ENCODE measurements at regions not wholly inside any gene's neighbourhood (a gene's known extent, or its start where the extent isn't known, plus 50 kb on each side); places are given as distances from the start of the nearest gene placed in this dataset.
"Not testable (repeated sequence)": the region's sequence is repeated elsewhere in the genome, so short reads cannot be mapped to it uniquely, and the experiment has no call there.

DNA sequence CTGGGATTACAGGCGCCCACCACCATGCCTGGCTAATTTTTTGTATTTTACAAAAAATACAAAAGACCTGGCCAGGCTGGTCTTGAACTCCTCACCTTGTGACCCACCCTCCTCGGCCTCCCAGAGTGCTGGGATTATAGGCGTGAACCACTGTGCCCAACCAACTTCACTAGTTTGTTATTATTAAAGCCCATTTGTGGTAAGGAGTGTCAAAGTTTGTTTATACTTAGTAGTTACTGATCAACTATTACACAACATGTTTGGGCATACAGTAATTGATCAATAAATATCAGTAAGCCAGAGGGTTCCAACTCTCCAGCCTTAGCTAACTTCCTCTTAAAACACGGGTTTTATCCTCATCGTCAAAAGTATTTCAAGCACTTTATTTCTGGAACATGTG lies 67.5 kb upstream of the ZNG1B start:
- H3K36me3 ChIP-seq = no peaks in the 10 kb centered on the region
- H3K27ac ChIP-seq = no peak overlapping the region
- no peaks in the 10 kb centered on the region for H3K4me1 ChIP-seq
- TF ChIP-seq POLR2A (IDR thresholded peaks at IDR 0.05) = no peak
- TF ChIP-seq, protein P1, sequence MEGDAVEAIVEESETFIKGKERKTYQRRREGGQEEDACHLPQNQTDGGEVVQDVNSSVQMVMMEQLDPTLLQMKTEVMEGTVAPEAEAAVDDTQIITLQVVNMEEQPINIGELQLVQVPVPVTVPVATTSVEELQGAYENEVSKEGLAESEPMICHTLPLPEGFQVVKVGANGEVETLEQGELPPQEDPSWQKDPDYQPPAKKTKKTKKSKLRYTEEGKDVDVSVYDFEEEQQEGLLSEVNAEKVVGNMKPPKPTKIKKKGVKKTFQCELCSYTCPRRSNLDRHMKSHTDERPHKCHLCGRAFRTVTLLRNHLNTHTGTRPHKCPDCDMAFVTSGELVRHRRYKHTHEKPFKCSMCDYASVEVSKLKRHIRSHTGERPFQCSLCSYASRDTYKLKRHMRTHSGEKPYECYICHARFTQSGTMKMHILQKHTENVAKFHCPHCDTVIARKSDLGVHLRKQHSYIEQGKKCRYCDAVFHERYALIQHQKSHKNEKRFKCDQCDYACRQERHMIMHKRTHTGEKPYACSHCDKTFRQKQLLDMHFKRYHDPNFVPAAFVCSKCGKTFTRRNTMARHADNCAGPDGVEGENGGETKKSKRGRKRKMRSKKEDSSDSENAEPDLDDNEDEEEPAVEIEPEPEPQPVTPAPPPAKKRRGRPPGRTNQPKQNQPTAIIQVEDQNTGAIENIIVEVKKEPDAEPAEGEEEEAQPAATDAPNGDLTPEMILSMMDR (IDR thresholded peaks at IDR 0.05) = no peak
- H3K4me3 ChIP-seq = no peak overlapping the region
- H3K9me3 ChIP-seq = no peaks in the 10 kb centered on the region
- no peak for DNase-seq
- no peaks in the 10 kb centered on the region for H3K27me3 ChIP-seq

DNA sequence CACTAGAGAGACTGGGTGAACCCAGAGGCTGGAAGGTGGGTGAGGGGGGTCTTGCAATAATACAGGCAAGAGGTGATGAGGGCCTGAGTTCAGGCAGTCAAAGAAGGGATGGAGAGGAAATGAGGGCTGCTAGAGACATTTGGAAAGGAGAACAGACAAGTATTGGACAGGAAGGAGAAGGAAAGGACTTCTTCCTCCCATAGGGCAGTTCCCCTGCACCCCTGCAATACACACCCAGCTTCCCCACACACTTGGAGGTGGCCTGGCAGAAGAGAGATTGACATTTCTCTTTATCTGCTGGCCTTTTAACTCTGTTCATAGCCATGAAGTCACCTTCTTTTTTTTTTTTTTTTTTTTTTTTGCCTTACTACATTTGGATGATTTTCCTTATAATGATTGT lies 68.9 kb upstream of the ZNG1B start:
- not testable (repeated sequence) for H3K27ac ChIP-seq, DNase-seq

DNA sequence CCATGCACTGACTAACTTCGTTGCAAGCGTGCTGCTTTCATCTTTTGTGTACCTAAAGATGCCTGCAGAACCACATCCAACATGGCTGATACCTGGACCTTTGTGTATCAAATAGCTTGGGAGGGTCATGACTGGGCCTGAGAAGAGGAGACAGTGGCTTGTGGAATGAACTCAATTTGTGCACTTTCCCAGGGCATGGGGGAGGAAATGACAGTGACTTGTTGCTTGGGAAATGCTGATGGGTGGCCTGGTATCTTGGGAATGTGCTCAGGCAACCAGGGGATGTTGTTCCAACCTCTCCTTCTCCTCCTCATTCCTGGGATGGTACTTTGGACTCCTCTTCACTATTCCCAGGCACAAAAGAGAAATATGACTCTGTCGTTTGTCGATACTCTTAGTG lies 70.7 kb upstream of the ZNG1B start:
- H3K4me3 ChIP-seq, H3K27me3 ChIP-seq, H3K9me3 ChIP-seq, H3K4me1 ChIP-seq, H3K36me3 ChIP-seq, H3K27ac ChIP-seq, DNase-seq: not testable (repeated sequence)

More for the DNA sequence above, 68.9 kb upstream of the ZNG1B start:
- not testable (repeated sequence) for H3K4me1 ChIP-seq, H3K27me3 ChIP-seq, H3K9me3 ChIP-seq, H3K36me3 ChIP-seq, H3K4me3 ChIP-seq

DNA sequence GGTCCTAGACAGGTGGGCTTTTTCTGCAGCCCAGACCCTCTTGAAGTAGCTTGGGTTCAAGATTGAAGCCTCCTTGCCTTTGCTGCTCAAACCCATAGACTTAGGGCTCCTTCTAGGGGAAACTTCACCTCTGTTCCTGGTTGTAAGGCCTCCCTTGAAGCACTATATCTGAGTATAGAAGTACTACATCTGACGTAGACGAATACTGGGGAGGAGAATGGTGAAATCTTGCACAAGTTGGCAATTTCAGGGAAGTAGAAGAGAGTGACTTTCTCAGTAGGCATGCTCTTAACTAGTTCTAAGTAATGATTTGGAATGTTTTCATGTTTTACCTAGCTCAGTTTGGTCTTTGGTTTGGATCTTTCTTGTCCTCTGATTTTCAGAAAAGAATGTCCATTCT lies 71.7 kb upstream of the ZNG1B start:
- DNase-seq, H3K27me3 ChIP-seq, H3K36me3 ChIP-seq, H3K4me3 ChIP-seq, H3K4me1 ChIP-seq, H3K9me3 ChIP-seq, H3K27ac ChIP-seq: not testable (repeated sequence)

DNA sequence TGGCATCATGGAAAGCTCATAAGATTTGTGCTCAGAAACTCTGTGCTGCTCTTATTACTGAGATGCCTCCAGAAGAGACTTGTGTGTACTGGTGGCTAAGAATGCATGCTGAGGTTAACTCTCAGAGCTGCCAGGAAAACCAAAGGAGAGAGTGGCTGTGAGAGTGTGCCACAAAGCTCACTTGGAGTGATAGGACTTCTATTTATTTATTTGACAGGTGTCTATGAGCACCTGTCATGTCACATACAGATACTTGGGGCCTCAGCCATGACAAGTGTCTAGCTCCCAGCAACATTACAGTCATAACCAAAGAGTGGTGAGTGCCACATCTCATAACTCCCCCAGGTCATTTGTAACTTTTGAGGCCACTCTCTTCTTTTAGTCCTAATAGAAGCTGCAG lies 72.2 kb upstream of the ZNG1B start:
- H3K4me1 ChIP-seq, H3K27me3 ChIP-seq, H3K4me3 ChIP-seq, H3K36me3 ChIP-seq, DNase-seq, H3K27ac ChIP-seq, H3K9me3 ChIP-seq: not testable (repeated sequence)

DNA sequence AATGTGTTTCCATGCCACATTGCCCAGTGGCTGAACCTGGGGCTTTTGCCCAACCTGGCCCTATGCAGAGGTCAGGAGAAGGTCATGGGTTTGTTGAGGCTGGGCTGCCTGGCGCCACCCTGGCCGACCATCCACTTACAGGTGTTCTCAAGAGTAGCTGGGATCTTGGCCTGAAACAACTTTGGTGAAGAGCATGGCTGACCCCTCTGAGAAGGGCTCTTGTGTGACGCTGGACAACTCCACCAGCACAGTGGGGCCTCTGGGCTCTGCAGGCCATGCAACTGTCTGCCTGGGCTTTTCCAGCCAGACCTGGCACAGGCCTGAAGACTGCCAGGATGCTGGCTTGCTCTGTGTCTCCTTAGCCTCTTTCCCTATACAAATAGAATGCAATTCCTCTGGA lies 76.4 kb upstream of the ZNG1B start:
- Histone ChIP-seq H3K9me3 (no peaks in the 10 kb centered on the region), H3K27me3 (no peaks in the 10 kb centered on the region), H3K27ac (no peak overlapping the region), H3K36me3 (no peaks in the 10 kb centered on the region), H3K4me3 (no peak overlapping the region), H3K4me1 (no peaks in the 10 kb centered on the region)
- TF ChIP-seq, protein P1 (IDR thresholded peaks at IDR 0.05) = no peak
- no peak for TF ChIP-seq POLR2A (IDR thresholded peaks at IDR 0.05)
- DNase-seq = no peak

DNA sequence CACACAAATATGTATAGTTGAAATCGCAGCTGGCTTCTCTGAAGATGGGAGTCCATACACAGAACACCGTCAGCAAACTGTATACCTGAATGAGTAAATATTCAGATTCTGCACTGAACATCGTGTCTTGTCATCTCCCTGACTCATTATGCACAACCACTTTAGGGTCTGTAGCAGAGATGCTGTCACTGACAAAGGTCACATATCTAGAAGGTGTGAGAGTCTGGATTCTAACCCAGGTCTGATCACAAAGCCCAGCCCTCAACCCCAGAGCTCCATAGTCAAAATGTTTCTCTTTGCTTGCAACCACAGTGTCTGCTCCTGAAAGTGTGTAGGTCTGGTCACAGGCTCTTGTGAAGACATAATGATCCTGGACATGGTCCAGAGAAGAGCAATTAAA lies 78.3 kb upstream of the PAX8 start:
- Histone ChIP-seq H3K27me3 (no peaks in the 10 kb centered on the region), H3K9me3 (no peaks in the 10 kb centered on the region), H3K36me3 (no peaks in the 10 kb centered on the region), H3K27ac (no peak overlapping the region), H3K4me3 (no peak overlapping the region), H3K4me1 (no peaks in the 10 kb centered on the region)
- no peak for TF ChIP-seq POLR2A (IDR thresholded peaks at IDR 0.05)
- TF ChIP-seq, protein P1 (IDR thresholded peaks at IDR 0.05) = no peak
- DNase-seq = no peak

DNA sequence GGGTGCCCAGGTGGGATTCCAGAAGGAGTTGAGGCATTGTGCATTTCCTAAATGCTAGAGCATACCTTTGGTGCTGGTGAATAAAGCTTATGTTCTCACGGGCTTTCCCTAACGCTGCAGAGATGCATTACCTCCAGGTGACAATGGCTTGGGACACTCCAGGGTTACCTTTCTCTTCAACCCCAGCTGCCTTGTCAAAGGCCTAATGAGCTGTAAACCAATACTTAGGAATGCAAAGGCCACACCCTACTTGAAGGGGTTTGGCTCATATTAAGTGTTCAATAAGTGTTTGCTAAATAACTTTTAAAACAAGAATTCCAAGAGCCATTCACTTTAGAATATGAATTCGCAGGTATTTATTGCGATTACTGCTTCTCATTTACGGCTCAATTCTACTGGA lies 77.6 kb upstream of the PAX8 start:
- H3K9me3 ChIP-seq, H3K27me3 ChIP-seq, H3K4me1 ChIP-seq, DNase-seq, H3K27ac ChIP-seq, H3K36me3 ChIP-seq, H3K4me3 ChIP-seq: not testable (repeated sequence)

DNA sequence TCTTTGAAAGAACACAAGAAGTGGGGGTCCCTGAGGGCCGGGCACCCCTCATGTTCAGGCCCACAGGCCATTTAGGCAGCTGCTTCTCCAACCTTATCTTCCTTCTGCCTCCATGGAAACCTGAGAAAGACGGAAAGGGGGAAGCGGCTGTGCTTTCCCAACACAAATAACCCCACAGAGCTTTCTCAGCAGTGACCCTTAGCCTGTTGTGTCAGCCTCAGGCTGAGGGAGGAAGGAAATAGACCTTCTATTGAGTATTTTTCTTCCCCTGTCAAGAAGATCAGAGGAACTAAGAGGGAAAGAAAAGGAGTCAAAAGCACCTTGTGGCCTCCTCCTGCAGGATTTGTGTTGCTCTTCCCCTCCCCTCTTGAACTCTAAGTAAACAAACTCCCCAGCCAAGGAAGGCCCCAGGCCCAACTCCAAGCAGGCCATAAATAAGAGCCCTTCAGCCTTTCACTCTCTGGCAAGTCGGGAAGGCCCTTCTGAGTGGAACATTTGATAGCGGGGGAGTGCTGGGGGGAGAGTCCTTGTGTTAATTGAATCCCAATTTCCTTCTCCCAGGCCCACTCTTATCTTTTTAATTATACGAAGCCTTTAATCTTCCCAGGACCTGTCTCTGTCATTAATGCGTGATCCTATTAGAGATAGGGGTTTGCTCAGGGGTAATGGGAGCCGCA lies 76.8 kb upstream of the PAX8 start:
- H3K4me3 ChIP-seq, H3K4me1 ChIP-seq, H3K27ac ChIP-seq, H3K36me3 ChIP-seq, H3K27me3 ChIP-seq, H3K9me3 ChIP-seq, DNase-seq: not testable (repeated sequence)
